GM12891 (cell line): ENCODE measurements at regions not wholly inside any gene's neighbourhood (a gene's known extent, or its start where the extent isn't known, plus 50 kb on each side); places are given as distances from the start of the nearest gene placed in this dataset.

Source experiments
- PAX5 ChIP-seq: IDR thresholded peaks from 2 replicates; pipeline ENCODE4 v1.6.1; 2011; ENCODE audit warnings: low read length, moderate library complexity, mild to moderate bottlenecking; ENCODE audit not compliant: insufficient read depth, severe bottlenecking
- POLR2A ChIP-seq: IDR thresholded peaks from 2 replicates; pipeline ENCODE4 v1.6.1; 2011; ENCODE audit warnings: low read depth, low read length, control low read depth
- POLR2AphosphoS5 ChIP-seq: IDR thresholded peaks from 2 replicates; pipeline ENCODE4 v1.6.1; 2011; ENCODE audit warnings: low read depth, low read length, control low read depth
- POU2F2 ChIP-seq: IDR thresholded peaks from 2 replicates; pipeline ENCODE4 v1.6.1; 2011; ENCODE audit warnings: low read depth, mild to moderate bottlenecking, control low read depth, low read length, moderate library complexity
- SPI1 ChIP-seq: IDR thresholded peaks from 2 replicates; pipeline ENCODE4 v1.6.1; 2011; ENCODE audit warnings: low read depth, low read length, control low read depth
- TAF1 ChIP-seq: IDR thresholded peaks from 2 replicates; pipeline ENCODE4 v1.6.1; 2011; ENCODE audit warnings: low read depth, low read length, control low read depth

DNA sequence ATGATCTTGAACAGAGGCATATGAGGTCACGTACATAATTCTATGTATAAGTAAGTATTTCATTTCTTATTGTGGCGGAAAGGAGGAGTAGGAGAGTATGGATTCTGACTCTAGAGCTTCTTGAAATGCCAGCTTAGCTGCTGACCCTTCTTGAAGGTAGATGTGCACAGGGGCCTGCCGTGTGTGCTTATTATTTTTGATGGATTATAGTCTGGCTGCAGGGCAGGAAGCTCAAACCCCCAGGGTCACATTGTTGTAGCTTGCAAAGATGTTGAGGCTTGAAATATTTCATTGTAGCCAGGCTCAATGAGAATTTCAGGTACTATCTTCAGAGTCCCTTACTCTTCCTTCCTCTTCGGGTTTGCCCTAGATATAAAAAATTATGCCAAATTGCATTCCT is 418.8 kb downstream of the OLFM4 start:
- no peak for TF ChIP-seq POLR2AphosphoS5
- TF ChIP-seq POLR2A = no peak
- no peak for TF ChIP-seq TAF1
- no peak for TF ChIP-seq PAX5
- no peak for TF ChIP-seq POU2F2
- TF ChIP-seq SPI1 = no peak
